GM21619 (cell line): ENCODE measurements at regions not wholly inside any gene's neighbourhood (a gene's known extent, or its start where the extent isn't known, plus 50 kb on each side); places are given as distances from the start of the nearest gene placed in this dataset.
"Not testable (repeated sequence)": the region's sequence is repeated elsewhere in the genome, so short reads cannot be mapped to it uniquely, and the experiment has no call there.

Source experiments
- ATAC-seq: cut with Tn5 transposase; IDR thresholded peaks from one replicate; pipeline ENCODE4 v1.9.1; 2021; ENCODE audit not compliant: unreplicated experiment

DNA sequence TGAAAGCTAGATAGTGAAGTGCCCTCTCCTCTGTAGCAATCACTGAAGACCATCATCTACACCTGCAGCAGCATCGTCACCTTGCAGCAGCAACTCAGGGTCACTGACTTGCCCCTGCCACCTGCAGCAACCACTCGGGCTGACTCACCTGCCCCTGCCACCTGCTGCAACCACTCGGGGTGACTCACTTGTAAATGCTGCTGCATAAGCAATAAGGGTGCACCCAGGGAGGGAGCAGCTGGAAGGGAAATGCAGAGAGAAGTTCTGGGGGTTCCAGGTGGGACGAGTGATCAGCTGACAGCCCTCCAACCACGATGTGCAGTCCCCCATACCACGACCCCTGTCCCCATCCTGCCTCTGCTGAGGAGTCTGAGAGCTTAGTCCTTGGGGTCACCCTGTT, 357.1 kb upstream of the SFSWAP start:
- ATAC-seq: no peak

DNA sequence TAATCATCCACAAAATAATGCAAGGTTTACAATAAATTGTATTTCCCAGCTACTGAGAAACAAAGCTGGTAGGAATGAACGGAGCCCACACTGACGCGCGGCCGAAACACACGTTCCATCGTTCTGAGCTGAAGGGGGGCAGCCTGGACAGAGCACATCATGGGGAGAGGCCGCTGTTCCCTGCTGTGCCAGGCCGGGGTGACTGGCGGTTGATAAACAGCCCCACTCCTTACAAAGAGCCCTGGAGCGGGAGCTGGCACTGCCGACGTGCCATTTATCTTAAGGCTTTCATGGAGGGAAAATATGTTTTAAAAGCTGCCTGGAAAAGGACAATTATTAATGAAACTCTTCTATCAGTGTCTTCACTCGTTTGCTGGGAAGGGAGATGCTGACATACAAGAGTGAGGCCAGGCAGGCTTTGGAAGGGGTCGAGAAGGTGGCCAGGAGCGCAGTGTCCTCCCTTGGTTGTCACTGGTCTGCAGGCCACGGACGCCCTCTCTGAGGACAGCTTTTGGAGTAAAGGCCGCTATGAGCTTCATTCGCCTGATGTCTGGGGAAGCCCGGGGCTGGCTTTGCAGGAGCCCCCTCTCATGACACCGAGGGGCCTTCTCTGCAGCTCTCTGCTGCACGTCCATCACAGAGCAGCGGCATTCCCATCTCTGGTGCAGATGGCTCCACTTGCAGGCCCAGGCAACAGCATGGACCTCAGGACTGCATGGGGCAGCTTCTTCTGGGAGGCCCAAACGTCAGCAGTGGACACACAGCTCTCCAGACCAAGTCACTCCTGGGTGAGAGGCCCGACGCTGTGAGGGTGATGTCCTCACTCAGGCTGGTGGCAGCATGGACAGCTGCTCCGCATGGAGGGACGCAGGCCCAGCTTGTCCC, 355.3 kb upstream of the SFSWAP start:
- no peak for ATAC-seq

DNA sequence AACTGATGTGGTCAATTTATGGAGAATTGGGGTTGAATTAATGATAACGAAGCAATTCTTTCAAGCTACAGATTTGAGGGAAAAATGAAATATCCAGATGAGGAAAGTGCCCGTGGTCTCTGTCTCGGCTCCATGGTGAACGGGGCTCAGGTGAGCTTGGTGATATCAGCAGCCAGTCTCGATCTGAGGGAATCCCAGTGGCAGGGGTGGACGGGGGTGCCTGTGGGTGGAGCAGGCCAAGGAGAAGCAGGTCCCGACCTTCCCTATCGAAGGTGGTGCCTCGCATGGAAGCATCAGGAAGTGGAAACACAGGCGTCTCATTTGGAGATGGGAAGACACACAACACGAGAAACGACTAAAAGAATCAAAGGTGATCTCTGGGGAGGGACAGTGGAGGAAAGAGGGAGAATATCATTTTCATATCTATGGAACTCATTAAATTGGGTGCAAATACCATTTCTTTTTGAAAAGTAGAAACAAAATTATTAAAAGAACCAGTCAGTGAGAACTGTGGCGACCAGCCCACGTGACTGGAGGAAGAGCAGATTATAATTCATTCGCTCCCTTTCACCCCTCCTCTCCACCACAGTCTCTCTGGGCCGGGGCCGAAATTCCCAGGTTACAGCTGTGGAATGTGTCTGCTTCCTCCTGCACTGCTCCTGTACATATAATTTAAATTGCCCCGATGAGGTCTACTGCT, 354.3 kb upstream of the SFSWAP start:
- ATAC-seq: no peak

DNA sequence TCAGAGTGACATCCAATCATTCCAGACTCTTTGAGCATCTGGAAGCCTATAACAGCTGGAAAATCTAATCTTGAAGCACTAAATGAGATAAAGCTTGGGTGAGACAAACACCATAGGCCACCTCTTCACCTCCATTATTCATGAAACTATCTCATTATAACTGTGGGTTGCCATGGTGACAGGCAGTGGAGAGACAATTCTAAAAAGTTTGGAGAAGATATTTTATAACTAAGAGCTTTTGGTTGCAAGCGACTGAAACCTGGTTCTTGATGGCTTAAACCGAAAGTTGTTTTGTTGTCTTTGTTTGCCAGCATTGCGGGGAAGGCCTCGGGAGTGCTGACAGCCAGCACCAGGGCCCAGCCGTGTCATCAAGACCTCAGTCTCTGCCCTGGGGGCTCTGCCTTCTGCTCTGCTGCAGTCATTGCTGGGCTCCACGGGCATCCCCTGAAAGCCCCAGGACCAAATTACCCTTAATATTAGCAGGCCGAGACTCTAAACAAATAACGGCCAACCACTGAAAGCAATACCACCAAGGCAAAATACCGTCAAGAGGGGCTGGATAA, 353.6 kb upstream of the SFSWAP start:
- no peak for ATAC-seq

GRCh38 chr12:131357920-131358319, 353.0 kb upstream of the SFSWAP start:
- no peak for ATAC-seq

DNA sequence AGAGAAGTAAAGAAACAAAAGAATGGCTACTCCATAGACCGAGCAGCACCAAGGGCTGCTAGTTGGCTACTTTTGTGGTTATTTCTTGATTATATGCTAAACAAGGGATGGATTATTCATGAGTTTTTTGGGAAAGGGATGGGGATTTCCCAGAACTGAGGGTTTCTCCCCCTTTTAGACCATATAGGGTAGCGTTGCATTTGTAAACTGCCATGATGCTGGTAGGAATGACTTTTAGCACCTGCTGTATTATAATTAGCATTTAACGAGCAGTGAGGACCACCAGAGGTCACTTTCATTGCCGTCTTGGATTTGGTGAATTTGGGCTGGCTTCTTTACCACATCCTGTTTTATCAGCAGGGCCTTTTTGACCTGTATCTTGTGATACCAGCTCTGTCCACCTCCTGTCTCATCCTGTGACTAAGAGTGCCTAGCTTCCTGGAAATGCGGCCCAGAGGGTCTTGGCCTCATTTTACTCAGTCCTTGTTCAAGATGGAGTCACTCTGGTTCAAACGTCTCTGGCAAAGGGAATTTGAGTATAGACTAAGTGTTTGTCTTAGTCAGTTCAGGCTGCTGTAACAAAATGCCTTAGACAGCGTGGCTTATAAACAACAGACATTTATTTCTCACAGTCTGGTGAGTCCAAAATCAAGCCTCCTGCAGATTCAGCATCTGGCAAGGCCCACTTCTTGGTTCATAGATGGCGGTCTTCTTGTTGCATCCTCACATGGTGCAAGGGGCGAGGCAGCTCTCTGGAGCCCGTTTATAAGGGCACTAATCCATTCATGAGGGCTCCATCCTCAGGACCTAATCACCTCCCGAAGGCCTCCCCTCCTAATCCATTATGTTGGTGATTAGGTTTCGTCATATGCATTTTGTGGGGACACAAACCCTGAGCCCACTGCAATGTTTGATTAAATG, 348.3 kb upstream of the SFSWAP start:
- no peak for ATAC-seq

DNA sequence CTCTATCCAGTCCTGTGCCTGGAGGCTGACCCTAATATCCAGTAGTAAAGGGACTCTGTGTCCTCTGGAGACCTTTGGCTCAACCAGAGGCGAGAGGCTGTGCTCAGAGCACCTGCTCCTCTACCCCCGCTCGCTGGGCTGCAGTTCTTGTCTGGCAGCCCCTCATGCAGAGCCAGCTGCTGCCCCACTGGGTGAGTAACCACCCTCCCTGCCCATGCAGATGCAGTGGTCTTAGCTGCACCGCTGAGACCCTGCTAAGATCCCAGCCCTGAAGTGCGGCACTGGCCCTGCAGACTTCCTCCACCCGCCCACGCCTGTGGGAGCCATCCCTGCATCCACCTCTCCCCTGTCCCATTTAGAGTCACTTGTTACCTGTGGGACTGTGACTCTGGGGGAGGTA, 347.5 kb upstream of the SFSWAP start:
- no peak for ATAC-seq

- no peak for ATAC-seq
These were observed 346.9 kb upstream of the SFSWAP start for GRCh38 chr12:131363841-131364495.

- ATAC-seq: no peak
These were observed 345.7 kb upstream of the SFSWAP start for GRCh38 chr12:131364903-131365820.

GRCh38 chr12:131365821-131366260, 345.0 kb upstream of the SFSWAP start:
- no peak for ATAC-seq

DNA sequence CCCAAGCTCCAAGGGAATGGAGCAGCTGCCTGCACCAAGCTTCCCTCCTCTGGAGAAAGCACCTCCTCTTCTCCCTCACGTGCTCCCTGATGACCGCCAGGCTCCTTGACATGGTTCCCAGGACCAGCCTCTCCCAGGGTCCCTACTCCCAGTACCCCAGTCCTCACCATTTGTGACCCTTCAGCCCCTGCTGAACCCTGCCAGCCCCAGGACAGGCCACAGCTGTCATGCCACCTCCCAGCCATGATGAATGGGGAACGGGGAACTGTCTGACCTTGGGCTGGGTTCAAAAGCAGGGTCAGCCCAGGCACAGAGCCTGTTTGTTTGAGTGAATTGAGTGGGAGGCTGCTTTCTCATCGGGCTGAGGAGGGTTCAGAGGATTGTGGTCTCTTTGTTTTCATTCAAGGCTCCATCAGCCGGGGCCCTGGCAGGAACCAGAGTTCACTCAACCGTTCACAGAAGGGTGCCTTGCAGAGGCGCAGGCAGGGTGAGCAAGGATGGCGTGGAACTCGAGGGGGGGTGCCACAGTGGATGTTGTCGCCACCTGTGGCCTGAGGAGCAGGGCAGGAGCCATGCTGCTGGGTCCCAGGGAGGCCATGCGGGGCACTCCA, 344.5 kb upstream of the SFSWAP start:
- ATAC-seq: no peak

GRCh38 chr12:131367067-131367982, 343.6 kb upstream of the SFSWAP start:
- ATAC-seq: not testable (repeated sequence)

DNA sequence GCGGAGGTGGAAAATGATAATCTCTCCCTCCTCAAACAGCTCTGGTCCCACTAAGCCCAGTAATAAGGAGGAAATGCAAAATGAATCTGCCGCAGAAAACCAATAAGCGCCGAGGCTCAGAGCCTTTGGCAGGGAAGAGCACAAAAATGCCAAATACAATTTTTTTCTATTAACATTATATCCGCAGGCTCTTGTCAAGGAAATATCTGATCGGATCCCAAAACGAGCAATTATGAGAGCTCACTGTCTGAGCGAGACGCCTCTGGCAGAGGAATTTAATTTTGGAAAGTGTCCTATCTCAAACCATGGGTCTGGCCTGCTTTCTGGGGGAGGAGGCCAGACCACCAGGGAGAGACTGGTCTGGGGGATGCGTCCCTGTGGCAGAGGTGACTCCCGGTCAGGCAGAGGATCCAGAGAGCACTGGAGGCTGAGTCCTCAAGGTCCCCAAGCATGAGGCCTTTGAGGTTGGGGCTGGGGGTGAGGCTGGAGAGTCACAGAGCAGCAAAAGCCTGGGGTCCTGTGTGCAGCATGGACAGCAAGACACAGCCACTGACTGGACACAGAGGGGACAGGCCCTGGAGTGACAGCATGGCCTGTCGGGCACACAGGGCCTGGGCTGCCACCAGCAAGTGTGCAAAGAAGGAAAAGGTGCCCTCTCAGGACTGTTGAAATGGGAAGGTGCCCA, 342.8 kb upstream of the SFSWAP start:
- no peak for ATAC-seq

DNA sequence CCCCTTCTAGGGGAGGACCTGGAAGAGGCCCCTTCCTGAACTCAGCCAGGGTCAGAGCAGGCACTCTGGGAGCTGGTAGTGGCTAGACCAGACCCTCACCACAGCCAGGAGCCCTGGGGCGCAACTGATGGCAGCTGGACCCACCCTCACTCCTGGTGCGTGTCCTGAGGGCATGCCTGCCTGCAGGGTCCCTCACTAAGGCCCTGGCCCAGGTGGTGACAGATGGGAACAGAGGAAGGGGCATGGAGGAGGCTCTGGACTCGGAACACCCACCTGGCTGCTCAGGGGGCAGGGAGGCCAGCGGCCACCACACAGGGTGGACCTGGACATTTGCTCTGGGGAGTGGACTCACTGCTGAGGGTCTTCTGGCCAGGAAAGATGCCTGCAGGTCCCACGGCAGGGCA, 342.2 kb upstream of the SFSWAP start:
- ATAC-seq: no peak

DNA sequence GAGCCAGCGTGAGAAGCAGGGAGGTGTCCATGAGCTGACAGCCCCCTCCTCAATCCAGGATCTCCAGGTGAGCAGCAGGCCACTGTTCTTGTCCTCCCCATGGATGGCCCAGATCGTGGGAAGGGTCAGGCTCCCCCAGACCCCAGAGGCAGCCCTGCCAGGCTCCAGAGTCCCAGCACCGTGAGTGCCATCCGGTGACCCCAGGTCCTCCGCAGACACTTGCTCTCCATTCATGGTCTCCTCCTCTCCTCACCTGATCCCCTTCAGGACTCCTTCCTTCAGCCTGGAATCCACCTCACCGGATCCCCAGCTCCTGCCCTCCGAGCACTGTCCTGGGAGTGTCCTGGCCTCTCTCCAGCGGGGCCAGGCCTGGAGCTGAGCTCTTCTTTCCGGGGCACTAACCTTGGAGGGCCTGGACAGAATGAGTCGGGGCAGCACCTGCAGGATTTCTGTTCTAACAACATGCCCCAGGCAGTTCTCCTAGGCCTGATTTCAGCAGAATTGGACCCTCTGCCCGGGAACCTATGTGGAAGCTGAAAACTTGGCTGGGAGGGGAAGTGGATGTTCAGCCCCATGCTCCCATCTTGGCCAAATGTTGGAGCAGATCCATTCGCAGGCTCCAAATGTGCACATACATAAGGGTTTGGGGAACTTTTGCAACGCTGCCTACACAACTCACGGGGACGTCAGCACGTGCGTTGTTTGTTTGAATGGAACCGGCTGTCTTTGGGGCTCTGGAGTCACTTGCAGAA, 341.6 kb upstream of the SFSWAP start:
- no peak for ATAC-seq

DNA sequence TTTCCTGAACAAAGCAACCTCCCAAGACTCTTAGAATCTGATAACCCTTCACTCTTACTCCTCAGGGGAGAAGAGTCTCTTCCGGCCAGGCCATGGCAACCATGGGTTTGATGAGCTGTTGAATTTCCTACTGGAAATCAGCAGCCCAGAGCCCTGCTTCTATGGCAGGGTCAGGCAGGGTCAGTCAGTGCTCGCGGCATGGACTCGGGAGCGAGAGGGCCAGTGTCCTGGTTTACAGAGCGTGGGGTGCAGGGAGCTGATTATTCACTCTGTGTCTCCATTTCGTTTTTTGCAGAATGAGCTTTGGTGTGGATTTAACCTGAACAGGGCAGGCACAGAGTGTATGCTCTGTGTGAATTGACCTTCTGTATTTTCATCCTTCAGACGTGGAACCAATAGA, 340.6 kb upstream of the SFSWAP start:
- no peak for ATAC-seq
